ENCODE measurements at regions not wholly inside any gene's neighbourhood (a gene's known extent, or its start where the extent isn't known, plus 50 kb on each side); places are given as distances from the start of the nearest gene placed in this dataset.

GRCh38 chr15:47338771-47339170 lies 378.5 kb upstream of the SEMA6D start:
- no peaks in the 10 kb centered on the region for H3K27me3 ChIP-seq (replicated peaks; ENCODE audit: control insufficient read depth, insufficient read depth, low read length)
- H3K36me3 ChIP-seq (ENCODE audit: control insufficient read depth, insufficient read depth, low read length, severe bottlenecking), result no peaks in the 10 kb centered on the region
- peaks cover 4% of the 10 kb centered on the region for H3K9me3 ChIP-seq (ENCODE audit: control insufficient read depth, low read length)
- DNase-seq (ENCODE audit: low read depth), result no peak
- no peak overlapping the region for H3K4me3 ChIP-seq (ENCODE audit: low read length)
- no peaks in the 10 kb centered on the region for H3K4me1 ChIP-seq (ENCODE audit: control insufficient read depth, insufficient read depth, low read length)
- no peak overlapping the region for H3K9ac ChIP-seq (ENCODE audit: low read length)

- no peaks in the 10 kb centered on the region for H3K4me1 ChIP-seq (ENCODE audit: control insufficient read depth, insufficient read depth, low read length)
- no peak for DNase-seq (ENCODE audit: low read depth)
- H3K4me3 ChIP-seq (ENCODE audit: low read length), result no peak overlapping the region
- H3K9ac ChIP-seq (ENCODE audit: low read length), result no peak overlapping the region
- no peaks in the 10 kb centered on the region for H3K36me3 ChIP-seq (ENCODE audit: control insufficient read depth, insufficient read depth, low read length, severe bottlenecking)
- peaks cover 4% of the 10 kb centered on the region for H3K9me3 ChIP-seq (ENCODE audit: control insufficient read depth, low read length)
- no peaks in the 10 kb centered on the region for H3K27me3 ChIP-seq (replicated peaks; ENCODE audit: control insufficient read depth, insufficient read depth, low read length)
These were observed 377.3 kb upstream of the SEMA6D start for GRCh38 chr15:47339800-47340570.

GRCh38 chr15:47340571-47340920 lies 376.8 kb upstream of the SEMA6D start:
- H3K9ac ChIP-seq (ENCODE audit: low read length), result no peak overlapping the region
- no peaks in the 10 kb centered on the region for H3K36me3 ChIP-seq (ENCODE audit: control insufficient read depth, insufficient read depth, low read length, severe bottlenecking)
- no peak for DNase-seq (ENCODE audit: low read depth)
- H3K4me1 ChIP-seq (ENCODE audit: control insufficient read depth, insufficient read depth, low read length), result no peaks in the 10 kb centered on the region
- no peaks in the 10 kb centered on the region for H3K27me3 ChIP-seq (replicated peaks; ENCODE audit: control insufficient read depth, insufficient read depth, low read length)
- H3K9me3 ChIP-seq (ENCODE audit: control insufficient read depth, low read length), result peaks cover 4% of the 10 kb centered on the region
- no peak overlapping the region for H3K4me3 ChIP-seq (ENCODE audit: low read length)

- Histone ChIP-seq H3K9ac (ENCODE audit: low read length) (no peak overlapping the region), H3K36me3 (ENCODE audit: control insufficient read depth, insufficient read depth, low read length, severe bottlenecking) (no peaks in the 10 kb centered on the region), H3K27me3 (replicated peaks; ENCODE audit: control insufficient read depth, insufficient read depth, low read length) (no peaks in the 10 kb centered on the region), H3K9me3 (ENCODE audit: control insufficient read depth, low read length) (no peaks in the 10 kb centered on the region), H3K4me1 (ENCODE audit: control insufficient read depth, insufficient read depth, low read length) (no peaks in the 10 kb centered on the region), H3K4me3 (ENCODE audit: low read length) (no peak overlapping the region)
- DNase-seq (ENCODE audit: low read depth), result no peak
These were observed 368.1 kb upstream of the SEMA6D start for GRCh38 chr15:47349179-47349578.

- no peaks in the 10 kb centered on the region for H3K27me3 ChIP-seq (replicated peaks; ENCODE audit: control insufficient read depth, insufficient read depth, low read length)
- H3K9me3 ChIP-seq (ENCODE audit: control insufficient read depth, low read length), result no peaks in the 10 kb centered on the region
- no peak overlapping the region for H3K4me3 ChIP-seq (ENCODE audit: low read length)
- H3K9ac ChIP-seq (ENCODE audit: low read length), result no peak overlapping the region
- DNase-seq (ENCODE audit: low read depth), result no peak
- no peaks in the 10 kb centered on the region for H3K4me1 ChIP-seq (ENCODE audit: control insufficient read depth, insufficient read depth, low read length)
- no peaks in the 10 kb centered on the region for H3K36me3 ChIP-seq (ENCODE audit: control insufficient read depth, insufficient read depth, low read length, severe bottlenecking)
These were observed 365.8 kb upstream of the SEMA6D start for GRCh38 chr15:47351501-47351900.

GRCh38 chr15:47352217-47352616 lies 365.1 kb upstream of the SEMA6D start:
- H3K4me1 ChIP-seq (ENCODE audit: control insufficient read depth, insufficient read depth, low read length), result no peaks in the 10 kb centered on the region
- H3K9ac ChIP-seq (ENCODE audit: low read length), result no peak overlapping the region
- no peak for DNase-seq (ENCODE audit: low read depth)
- no peaks in the 10 kb centered on the region for H3K36me3 ChIP-seq (ENCODE audit: control insufficient read depth, insufficient read depth, low read length, severe bottlenecking)
- no peaks in the 10 kb centered on the region for H3K27me3 ChIP-seq (replicated peaks; ENCODE audit: control insufficient read depth, insufficient read depth, low read length)
- H3K4me3 ChIP-seq (ENCODE audit: low read length), result no peak overlapping the region
- no peaks in the 10 kb centered on the region for H3K9me3 ChIP-seq (ENCODE audit: control insufficient read depth, low read length)

- no peak overlapping the region for H3K9ac ChIP-seq (ENCODE audit: low read length)
- no peaks in the 10 kb centered on the region for H3K9me3 ChIP-seq (ENCODE audit: control insufficient read depth, low read length)
- peak; percentile 28 for DNase-seq (ENCODE audit: low read depth)
- H3K4me3 ChIP-seq (ENCODE audit: low read length), result no peak overlapping the region
- H3K27me3 ChIP-seq (replicated peaks; ENCODE audit: control insufficient read depth, insufficient read depth, low read length), result no peaks in the 10 kb centered on the region
- H3K4me1 ChIP-seq (ENCODE audit: control insufficient read depth, insufficient read depth, low read length), result no peaks in the 10 kb centered on the region
- no peaks in the 10 kb centered on the region for H3K36me3 ChIP-seq (ENCODE audit: control insufficient read depth, insufficient read depth, low read length, severe bottlenecking)
These were observed 361.5 kb upstream of the SEMA6D start for GRCh38 chr15:47355759-47356158.

- Histone ChIP-seq H3K4me1 (ENCODE audit: control insufficient read depth, insufficient read depth, low read length) (no peaks in the 10 kb centered on the region), H3K27me3 (replicated peaks; ENCODE audit: control insufficient read depth, insufficient read depth, low read length) (no peaks in the 10 kb centered on the region), H3K4me3 (ENCODE audit: low read length) (no peak overlapping the region), H3K36me3 (ENCODE audit: control insufficient read depth, insufficient read depth, low read length, severe bottlenecking) (no peaks in the 10 kb centered on the region), H3K9me3 (ENCODE audit: control insufficient read depth, low read length) (no peaks in the 10 kb centered on the region), H3K9ac (ENCODE audit: low read length) (no peak overlapping the region)
- DNase-seq (ENCODE audit: low read depth), result no peak
These were observed 361.0 kb upstream of the SEMA6D start for GRCh38 chr15:47356297-47356696.

GRCh38 chr15:47358876-47359275 lies 358.4 kb upstream of the SEMA6D start:
- no peaks in the 10 kb centered on the region for H3K36me3 ChIP-seq (ENCODE audit: control insufficient read depth, insufficient read depth, low read length, severe bottlenecking)
- H3K4me3 ChIP-seq (ENCODE audit: low read length), result no peak overlapping the region
- no peaks in the 10 kb centered on the region for H3K27me3 ChIP-seq (replicated peaks; ENCODE audit: control insufficient read depth, insufficient read depth, low read length)
- no peak overlapping the region for H3K9ac ChIP-seq (ENCODE audit: low read length)
- no peaks in the 10 kb centered on the region for H3K4me1 ChIP-seq (ENCODE audit: control insufficient read depth, insufficient read depth, low read length)
- H3K9me3 ChIP-seq (ENCODE audit: control insufficient read depth, low read length), result no peaks in the 10 kb centered on the region
- DNase-seq (ENCODE audit: low read depth), result no peak

GRCh38 chr15:47360305-47360704 lies 357.0 kb upstream of the SEMA6D start:
- DNase-seq (ENCODE audit: low read depth), result no peak
- no peaks in the 10 kb centered on the region for H3K9me3 ChIP-seq (ENCODE audit: control insufficient read depth, low read length)
- no peak overlapping the region for H3K4me3 ChIP-seq (ENCODE audit: low read length)
- no peaks in the 10 kb centered on the region for H3K36me3 ChIP-seq (ENCODE audit: control insufficient read depth, insufficient read depth, low read length, severe bottlenecking)
- H3K4me1 ChIP-seq (ENCODE audit: control insufficient read depth, insufficient read depth, low read length), result no peaks in the 10 kb centered on the region
- H3K27me3 ChIP-seq (replicated peaks; ENCODE audit: control insufficient read depth, insufficient read depth, low read length), result no peaks in the 10 kb centered on the region
- H3K9ac ChIP-seq (ENCODE audit: low read length), result no peak overlapping the region

- peaks cover 5% of the 10 kb centered on the region for H3K27me3 ChIP-seq (replicated peaks; ENCODE audit: control insufficient read depth, insufficient read depth, low read length)
- no peak overlapping the region for H3K4me3 ChIP-seq (ENCODE audit: low read length)
- no peaks in the 10 kb centered on the region for H3K4me1 ChIP-seq (ENCODE audit: control insufficient read depth, insufficient read depth, low read length)
- H3K36me3 ChIP-seq (ENCODE audit: control insufficient read depth, insufficient read depth, low read length, severe bottlenecking), result no peaks in the 10 kb centered on the region
- DNase-seq (ENCODE audit: low read depth), result no peak
- H3K9me3 ChIP-seq (ENCODE audit: control insufficient read depth, low read length), result no peaks in the 10 kb centered on the region
- H3K9ac ChIP-seq (ENCODE audit: low read length), result no peak overlapping the region
These were observed 355.0 kb upstream of the SEMA6D start for GRCh38 chr15:47362118-47362905.

All from adipocyte (in vitro differentiated cells).